GM13976 (cell line): ENCODE measurements at regions not wholly inside any gene's neighbourhood (a gene's known extent, or its start where the extent isn't known, plus 50 kb on each side); places are given as distances from the start of the nearest gene placed in this dataset.

Source experiments
- DNase-seq: peaks from one replicate; pipeline ENCODE4 v3.0.0; 2012; ENCODE audit warnings: low spot score
- CTCF ChIP-seq: IDR thresholded peaks from 2 replicates; pipeline ENCODE4 v1.5.1; 2012; ENCODE audit warnings: borderline replicate concordance, mild to moderate bottlenecking; ENCODE audit not compliant: insufficient read depth; ENCODE audit errors: extremely low read depth, missing control alignments, control extremely low read depth
- in situ Hi-C: fragments of 300-500 bp; cut with MboI; formaldehyde crosslinking; loops from one replicate; pipeline ENCODE4 v1.12.0; 2022; ENCODE audit warnings: low sequenced_read_pairs, mixed read lengths, inconsistent platforms; ENCODE audit not compliant: unreplicated experiment

GRCh38 chr10:4654496-4654895, 171.5 kb upstream of the AKR1E2 start:
- no peak for DNase-seq
- in situ Hi-C loops = loop anchor here (25.0 kb wide), 1 partner anchor 1417 kb away; no protein-coding TSS in a partner anchor
- no peak for TF ChIP-seq CTCF

GRCh38 chr10:4653160-4653559, 172.8 kb upstream of the AKR1E2 start:
- no peak for TF ChIP-seq CTCF
- no peak for DNase-seq
- in situ Hi-C loops = loop anchor here (25.0 kb wide), 1 partner anchor 1416 kb away; no protein-coding TSS in a partner anchor

- in situ Hi-C loops = loop anchor here (25.0 kb wide), 1 partner anchor 1415 kb away; no protein-coding TSS in a partner anchor
- TF ChIP-seq CTCF = no peak
- DNase-seq = no peak
Observed at GRCh38 chr10:4652111-4653010, 173.6 kb upstream of the AKR1E2 start.

- TF ChIP-seq CTCF = no peak
- no peak for DNase-seq
- in situ Hi-C loops = loop anchor here (25.0 kb wide), 1 partner anchor 1414 kb away; no protein-coding TSS in a partner anchor
Observed at GRCh38 chr10:4651404-4652037, 174.5 kb upstream of the AKR1E2 start.

GRCh38 chr10:4650582-4650981, 175.4 kb upstream of the AKR1E2 start:
- in situ Hi-C loops = loop anchor here (25.0 kb wide), 1 partner anchor 1413 kb away; no protein-coding TSS in a partner anchor
- no peak for DNase-seq
- no peak for TF ChIP-seq CTCF

GRCh38 chr10:4649886-4650508, 176.0 kb upstream of the AKR1E2 start:
- in situ Hi-C loops = loop anchor here (25.0 kb wide), 1 partner anchor 1413 kb away; no protein-coding TSS in a partner anchor
- no peak for DNase-seq
- TF ChIP-seq CTCF = no peak
